RWPE1 (cell line): ENCODE measurements at regions not wholly inside any gene's neighbourhood (a gene's known extent, or its start where the extent isn't known, plus 50 kb on each side); places are given as distances from the start of the nearest gene placed in this dataset.
"Not testable (repeated sequence)": the region's sequence is repeated elsewhere in the genome, so short reads cannot be mapped to it uniquely, and the experiment has no call there.

Experiments used
- CTCF ChIA-PET: fragments of 350-600 bp; sonication (Branson Sonifier 250); formaldehyde crosslinking; extraction: SDS; loops from one replicate; lab custom pipeline; 2021; lab: Yijun Ruan, JAX
- POLR2A ChIA-PET: fragments of 400-600 bp; formaldehyde crosslinking; extraction: SDS; loops from one replicate; lab custom pipeline; 2020; ENCODE audit warnings: antibody characterized with exemption; ENCODE audit not compliant: low non-redundant PET; lab: Yijun Ruan, JAX
- DNase-seq: peaks from one replicate; pipeline ENCODE4 v3.0.0; 2012; ENCODE audit warnings: low spot score
- H3K27ac ChIP-seq: fragments of 450-650 bp; 2 replicates; pipeline ENCODE4 v1.5.1; 2017
- TF ChIP-seq, protein P1 (sequence below): fragments of 450-650 bp; conservative IDR thresholded peaks from 2 replicates; pipeline ENCODE4 v1.5.1; 2017; ENCODE audit warnings: low read depth, mild to moderate bottlenecking

DNA sequence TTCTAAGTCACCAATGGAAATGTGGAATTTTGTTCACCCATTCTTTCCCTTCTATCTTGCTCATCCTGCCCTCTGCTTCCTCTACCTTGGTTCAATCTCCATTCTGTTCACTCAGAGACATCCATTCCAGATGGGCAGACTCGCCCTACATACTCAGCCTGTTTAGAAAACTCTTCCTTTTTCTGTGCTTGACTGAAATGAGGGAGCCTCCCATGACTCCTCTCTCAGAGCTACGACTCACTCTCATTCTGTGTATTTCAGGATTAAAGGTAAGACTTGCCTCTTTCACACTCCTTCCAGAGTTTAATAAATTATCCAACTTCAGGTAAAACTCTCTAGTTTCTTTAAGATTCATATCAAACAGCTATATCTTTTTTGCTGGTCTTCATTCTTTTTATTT lies 182.8 kb downstream of the HS3ST3A1 start:
- DNase-seq: no peak
- ChIA-PET POLR2A (no interaction called here), CTCF (no interaction called here)
- no peak overlapping the region for H3K27ac ChIP-seq
- TF ChIP-seq, protein P1, sequence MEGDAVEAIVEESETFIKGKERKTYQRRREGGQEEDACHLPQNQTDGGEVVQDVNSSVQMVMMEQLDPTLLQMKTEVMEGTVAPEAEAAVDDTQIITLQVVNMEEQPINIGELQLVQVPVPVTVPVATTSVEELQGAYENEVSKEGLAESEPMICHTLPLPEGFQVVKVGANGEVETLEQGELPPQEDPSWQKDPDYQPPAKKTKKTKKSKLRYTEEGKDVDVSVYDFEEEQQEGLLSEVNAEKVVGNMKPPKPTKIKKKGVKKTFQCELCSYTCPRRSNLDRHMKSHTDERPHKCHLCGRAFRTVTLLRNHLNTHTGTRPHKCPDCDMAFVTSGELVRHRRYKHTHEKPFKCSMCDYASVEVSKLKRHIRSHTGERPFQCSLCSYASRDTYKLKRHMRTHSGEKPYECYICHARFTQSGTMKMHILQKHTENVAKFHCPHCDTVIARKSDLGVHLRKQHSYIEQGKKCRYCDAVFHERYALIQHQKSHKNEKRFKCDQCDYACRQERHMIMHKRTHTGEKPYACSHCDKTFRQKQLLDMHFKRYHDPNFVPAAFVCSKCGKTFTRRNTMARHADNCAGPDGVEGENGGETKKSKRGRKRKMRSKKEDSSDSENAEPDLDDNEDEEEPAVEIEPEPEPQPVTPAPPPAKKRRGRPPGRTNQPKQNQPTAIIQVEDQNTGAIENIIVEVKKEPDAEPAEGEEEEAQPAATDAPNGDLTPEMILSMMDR: no peak

DNA sequence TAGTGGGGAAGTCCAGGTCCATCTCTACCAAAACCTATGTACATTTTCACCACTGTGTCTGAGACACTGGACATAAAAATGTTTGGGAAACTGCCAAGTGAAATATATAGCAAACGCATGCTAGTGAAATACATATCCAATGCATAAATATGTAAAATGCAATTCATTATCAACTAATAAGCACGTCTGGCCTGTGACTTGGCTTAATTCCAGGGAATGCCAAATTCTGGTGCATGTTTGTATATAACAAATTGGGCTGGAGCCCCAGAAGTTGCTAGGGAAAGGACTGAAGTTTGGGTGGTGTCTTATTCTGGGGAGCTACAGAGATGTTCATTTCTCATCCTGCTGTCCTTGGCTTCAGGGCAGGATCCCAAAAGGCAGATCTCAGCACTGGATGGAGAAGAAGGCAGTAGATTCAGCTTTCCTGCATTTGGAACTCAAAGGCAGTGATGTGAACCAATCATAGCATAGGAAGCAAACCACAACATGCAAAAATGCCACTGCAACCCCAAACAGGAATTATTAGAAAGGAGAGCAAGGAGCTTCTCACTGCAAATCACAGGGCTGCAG lies 184.3 kb downstream of the HS3ST3A1 start:
- TF ChIP-seq, protein P1: no peak
- no peak overlapping the region for H3K27ac ChIP-seq
- ChIA-PET CTCF (no interaction called here), POLR2A (no interaction called here)
- no peak for DNase-seq

DNA sequence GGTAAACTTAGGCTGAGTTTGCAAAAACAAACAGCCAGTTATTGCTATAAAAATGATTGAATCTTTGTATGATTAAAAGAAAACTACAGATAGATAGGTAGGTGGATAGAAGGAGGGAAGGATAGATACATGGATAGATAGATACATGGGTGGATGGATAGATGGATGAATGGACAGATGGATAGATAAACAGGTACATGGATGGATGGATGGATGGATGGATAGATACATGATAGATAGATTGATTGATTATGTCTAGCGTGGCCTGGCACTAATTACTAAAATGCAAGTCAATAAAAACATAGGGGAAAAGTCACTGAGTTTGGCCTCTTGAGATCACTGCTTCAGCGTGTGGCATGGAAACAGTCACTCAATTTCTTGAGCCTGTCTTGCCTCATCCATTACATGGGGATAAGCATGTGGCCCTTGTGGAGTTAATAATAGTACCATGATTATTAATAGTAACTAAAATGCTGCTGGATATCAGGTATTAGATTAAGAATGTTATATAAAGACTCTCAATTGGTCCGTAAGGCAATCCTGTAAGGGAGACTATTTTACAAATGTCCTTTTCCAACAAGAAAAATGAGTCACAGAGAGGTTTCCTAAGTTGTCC lies 184.9 kb downstream of the HS3ST3A1 start:
- TF ChIP-seq, protein P1: no peak
- no peak overlapping the region for H3K27ac ChIP-seq
- ChIA-PET CTCF (no interaction called here), POLR2A (no interaction called here)
- no peak for DNase-seq

DNA sequence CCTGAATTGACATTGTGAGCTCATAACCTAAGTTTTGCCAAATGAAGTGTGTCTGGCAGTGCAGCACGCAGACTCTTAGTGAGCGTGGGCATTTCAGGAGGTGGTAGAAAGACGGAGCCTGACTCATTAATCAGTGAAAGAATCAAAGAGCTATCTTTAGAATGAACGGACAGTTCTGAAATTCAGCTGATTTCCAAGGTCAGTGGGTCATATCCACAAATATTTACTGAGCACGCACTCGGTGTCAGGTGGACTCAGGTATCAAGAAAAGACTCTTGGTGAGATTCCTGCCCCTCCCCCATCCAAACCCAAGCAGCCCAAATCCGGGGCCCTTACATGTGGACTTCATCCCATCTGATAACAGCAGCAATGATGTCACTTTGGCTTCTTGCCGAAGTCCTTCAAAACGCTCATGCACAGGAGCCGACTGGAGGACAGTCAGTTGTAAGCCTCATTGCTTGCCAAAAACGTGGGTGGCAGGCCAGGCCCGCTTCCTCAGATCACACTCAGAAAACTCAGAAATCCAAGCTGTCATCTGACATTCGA lies 185.8 kb downstream of the HS3ST3A1 start:
- TF ChIP-seq, protein P1: no peak
- ChIA-PET CTCF (interaction anchor here (0.6 kb wide), 1 partner anchor 22 kb away, joined by 3 read pairs; no protein-coding TSS in a partner anchor), POLR2A (no interaction called here)
- DNase-seq: no peak
- no peak overlapping the region for H3K27ac ChIP-seq

DNA sequence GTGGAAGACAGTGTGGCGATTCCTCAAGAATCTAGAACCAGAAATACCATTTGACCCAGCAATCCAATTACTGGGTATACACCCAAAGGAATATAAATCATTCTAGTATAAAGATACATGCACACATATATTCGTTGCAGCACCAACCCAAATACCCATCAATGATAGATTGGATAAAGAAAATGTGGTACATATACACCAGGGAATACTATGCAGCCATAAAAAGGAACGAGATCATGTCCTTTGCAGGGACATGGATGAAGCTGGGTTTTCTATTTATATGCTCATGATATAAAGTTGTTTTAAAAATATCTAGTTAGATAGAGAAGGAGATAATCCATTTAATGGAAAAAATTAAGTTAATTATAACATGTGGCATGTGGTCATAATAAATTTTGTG lies 186.5 kb downstream of the HS3ST3A1 start:
- not testable (repeated sequence) for H3K27ac ChIP-seq

DNA sequence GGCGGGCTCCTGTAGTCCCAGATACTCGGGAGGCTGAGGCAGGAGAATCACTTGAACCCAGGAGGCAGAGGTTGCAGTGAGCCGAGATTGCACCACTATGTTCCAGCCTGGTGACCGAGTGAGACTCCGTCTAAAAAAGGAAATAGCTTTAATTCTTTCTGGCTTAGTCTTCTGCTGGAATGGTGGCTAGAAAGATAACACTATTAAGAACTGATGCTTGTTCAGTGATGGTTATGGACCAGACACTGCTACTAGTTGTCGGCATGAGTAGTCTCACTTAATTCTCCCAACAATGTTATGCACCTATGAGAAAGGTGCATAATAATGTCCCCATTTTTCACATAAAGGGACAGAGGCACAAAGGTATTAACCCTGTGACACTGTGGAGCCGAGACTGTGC lies 188.7 kb downstream of the HS3ST3A1 start:
- ChIA-PET CTCF (interaction anchor here (0.7 kb wide), 1 partner anchor 8 kb away, joined by 3 read pairs; no protein-coding TSS in a partner anchor), POLR2A (no interaction called here)
- DNase-seq: no peak
- TF ChIP-seq, protein P1: no peak
- no peak overlapping the region for H3K27ac ChIP-seq

More for the DNA sequence above, 186.5 kb downstream of the HS3ST3A1 start:
- CTCF ChIA-PET, POLR2A ChIA-PET, DNase-seq: not testable (repeated sequence)

DNA sequence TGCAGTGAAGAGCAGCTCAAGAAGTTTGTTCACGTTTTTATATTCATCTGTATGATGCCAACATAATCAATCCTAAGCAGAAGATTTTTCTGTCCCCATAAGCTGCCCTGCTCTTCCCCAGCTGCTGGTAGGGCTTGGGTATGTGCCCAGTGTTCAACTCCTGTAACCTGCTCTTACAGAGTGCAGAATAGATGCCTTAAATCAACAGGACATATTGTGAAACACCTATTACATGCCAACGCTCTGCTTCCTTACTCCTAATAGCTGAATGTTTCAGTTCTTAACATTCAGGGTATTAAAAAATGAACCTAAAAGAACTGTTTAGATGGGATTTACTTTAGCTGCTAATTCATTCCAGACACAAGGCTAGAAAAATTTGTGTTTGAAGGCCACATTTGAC lies 190.9 kb downstream of the HS3ST3A1 start:
- H3K27ac ChIP-seq: no peak overlapping the region
- TF ChIP-seq, protein P1: no peak
- POLR2A ChIA-PET: no interaction called here
- DNase-seq: no peak
- CTCF ChIA-PET: interaction anchor here (0.6 to 0.7 kb wide), 3 partner anchors 77 to 125 kb away, joined by 3 to 6 read pairs (median 5); no protein-coding TSS in a partner anchor
